ENCODE measurements at regions not wholly inside any gene's neighbourhood (a gene's known extent, or its start where the extent isn't known, plus 50 kb on each side); places are given as distances from the start of the nearest gene placed in this dataset.

DNA sequence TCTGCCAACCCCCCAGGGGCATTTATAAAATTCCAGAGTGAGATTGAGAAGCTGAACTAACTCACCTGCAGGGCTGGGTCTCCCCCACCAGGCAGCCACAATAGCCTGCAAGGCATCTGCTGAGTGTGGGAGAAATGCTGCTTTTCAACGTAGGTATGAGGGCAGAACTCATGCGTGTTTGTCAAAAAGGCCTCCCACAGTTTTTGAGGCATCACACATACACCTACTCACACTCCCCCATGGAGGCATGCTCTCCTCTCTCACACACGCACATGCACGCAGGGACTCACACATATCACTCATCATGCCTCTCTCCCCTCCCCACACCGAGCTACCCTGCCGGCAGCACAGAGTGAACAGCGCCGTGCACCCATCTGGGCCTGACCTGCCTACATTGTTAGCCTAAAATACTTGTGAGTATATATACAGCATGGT lies 390.5 kb downstream of the FGF9 start:
- TF ChIP-seq POLR2A (IDR thresholded peaks at IDR 0.05; ENCODE audit: low read length) (no peak), GATA1 (IDR thresholded peaks at IDR 0.05; ENCODE audit: low read depth, low read length) (no peak)
